Keratinocyte (primary cell): ENCODE measurements at regions not wholly inside any gene's neighbourhood (a gene's known extent, or its start where the extent isn't known, plus 50 kb on each side); places are given as distances from the start of the nearest gene placed in this dataset.

ENCODE experiments used
- CTCF ChIP-seq, 3 experiments: IDR thresholded peaks in 1 of 3; conservative IDR thresholded peaks in 1 of 3; optimal IDR thresholded peaks in 1 of 3; 2 replicates in 2 of 3; 3 replicates in 1 of 3; pipeline versions ENCODE3 to v1.5.1; 2011; ENCODE audit warnings: low read length in 3 of 3, mild to moderate bottlenecking in 3 of 3, moderate library complexity in 2 of 3, control low read depth in 1 of 3, inconsistent platforms in 1 of 3; ENCODE audit not compliant: insufficient read depth in 2 of 3; ENCODE audit errors: extremely low read depth in 1 of 3
- EZH2 ChIP-seq: IDR thresholded peaks from one replicate; pipeline ENCODE4 v1.6.1; 2012; ENCODE audit warnings: inconsistent platforms, mild to moderate bottlenecking, low read length, moderate library complexity

DNA sequence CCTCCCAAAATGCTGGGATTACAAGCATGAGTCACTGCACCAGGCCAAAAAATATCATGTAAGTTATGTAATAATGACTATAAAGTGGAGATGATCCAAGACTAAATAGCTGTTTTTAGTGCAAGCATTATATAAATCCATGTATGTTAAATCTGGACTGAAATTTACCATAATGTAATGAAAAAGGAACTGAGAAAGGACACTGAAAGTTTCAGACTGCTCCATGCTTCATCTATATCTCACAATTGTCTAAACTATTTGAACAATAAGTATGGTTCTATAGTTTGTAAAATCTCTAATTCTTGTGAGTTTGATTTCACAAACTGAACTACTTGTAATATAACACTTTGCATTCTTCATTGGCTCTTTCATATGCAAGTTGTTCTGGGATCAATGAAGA, 2299.5 kb downstream of the PCDH9 start:
- TF ChIP-seq CTCF (optimal IDR thresholded peaks at IDR 0.05 in 1 of 3, IDR thresholded peaks at IDR 0.05 in 1 of 3, conservative IDR thresholded peaks at IDR 0.05 in 1 of 3; ENCODE audit: extremely low read depth in 1 of 3, insufficient read depth in 2 of 3, low read length in 3 of 3) (no peak), EZH2 (no peak)
